Ectodermal cell (in vitro differentiated cells): ENCODE measurements at regions not wholly inside any gene's neighbourhood (a gene's known extent, or its start where the extent isn't known, plus 50 kb on each side); places are given as distances from the start of the nearest gene placed in this dataset.

Source experiments
- H3K27ac ChIP-seq: 2 replicates; pipeline ENCODE4 v1.7.0; 2013; ENCODE audit warnings: mild to moderate bottlenecking, low read depth, low read length; ENCODE audit not compliant: insufficient read depth, poor library complexity, severe bottlenecking
- H3K27me3 ChIP-seq: 2 replicates; pipeline ENCODE4 v1.7.0; 2013; ENCODE audit warnings: mild to moderate bottlenecking, low read length; ENCODE audit not compliant: insufficient read depth, control insufficient read depth, poor library complexity, severe bottlenecking
- H3K36me3 ChIP-seq: one replicate; pipeline ENCODE4 v1.7.0; 2013; ENCODE audit warnings: low read length; ENCODE audit not compliant: control insufficient read depth, insufficient read depth
- H3K4me1 ChIP-seq: one replicate; pipeline ENCODE4 v1.7.0; 2013; ENCODE audit warnings: low read length; ENCODE audit not compliant: control insufficient read depth, insufficient read depth
- H3K4me3 ChIP-seq: 2 replicates; pipeline ENCODE4 v1.7.0; 2013; ENCODE audit warnings: low read depth, low read length, control low read depth; ENCODE audit not compliant: insufficient read depth
- H3K9me3 ChIP-seq: 2 replicates; pipeline ENCODE4 v1.7.0; 2013; ENCODE audit warnings: mild to moderate bottlenecking, low read length, moderate library complexity; ENCODE audit not compliant: control insufficient read depth
- WGBS, 2 experiments: methylation state at CpG; one replicate each; pipeline ENCODE4 v1.1.7; 2013; ENCODE audit warnings: missing lambda C conversion rate in 2 of 2; 5-methylcytosine and 5-hydroxymethylcytosine counted together

GRCh38 chr5:34600118-34600493 is 56.0 kb upstream of the RAI14 start:
- WGBS, 2 experiments, result 93 to 94% methylated on average over 4 of the region's 4 CpGs
- no peak overlapping the region for H3K27ac ChIP-seq
- H3K9me3 ChIP-seq, result no peaks in the 10 kb centered on the region
- no peaks in the 10 kb centered on the region for H3K27me3 ChIP-seq
- H3K4me1 ChIP-seq, result no peaks in the 10 kb centered on the region
- H3K4me3 ChIP-seq, result no peak overlapping the region
- no peaks in the 10 kb centered on the region for H3K36me3 ChIP-seq

- WGBS, 2 experiments, result 85 to 100% methylated on average over 1 to 2 of the region's 2 CpGs
Measured at GRCh38 chr5:34603378-34603777, 52.8 kb upstream of the RAI14 start.

GRCh38 chr5:34604119-34604675 is 51.9 kb upstream of the RAI14 start:
- Histone ChIP-seq H3K9me3 (no peaks in the 10 kb centered on the region), H3K4me3 (no peak overlapping the region), H3K27ac (no peak overlapping the region), H3K4me1 (no peaks in the 10 kb centered on the region), H3K27me3 (no peaks in the 10 kb centered on the region), H3K36me3 (no peaks in the 10 kb centered on the region)
- WGBS, 2 experiments, result 25 to 33% methylated on average over 1 of the region's 1 CpG

More at GRCh38 chr5:34603378-34603777, 52.8 kb upstream of the RAI14 start:
- Histone ChIP-seq H3K4me1 (no peaks in the 10 kb centered on the region), H3K4me3 (no peak overlapping the region), H3K27me3 (no peaks in the 10 kb centered on the region), H3K27ac (no peak overlapping the region), H3K36me3 (no peaks in the 10 kb centered on the region), H3K9me3 (no peaks in the 10 kb centered on the region)

- no peak overlapping the region for H3K27ac ChIP-seq
- WGBS, 2 experiments, result 74 to 82% methylated on average over 3 of the region's 4 CpGs
Measured at GRCh38 chr5:34606101-34606500, 50.0 kb upstream of the RAI14 start.

More at GRCh38 chr5:34606101-34606500, 50.0 kb upstream of the RAI14 start:
- Histone ChIP-seq H3K4me1 (peaks cover 13% of the 10 kb centered on the region), H3K4me3 (no peak overlapping the region), H3K9me3 (no peaks in the 10 kb centered on the region), H3K36me3 (no peaks in the 10 kb centered on the region), H3K27me3 (no peaks in the 10 kb centered on the region)
